HEK293T (cell line): ENCODE measurements at regions not wholly inside any gene's neighbourhood (a gene's known extent, or its start where the extent isn't known, plus 50 kb on each side); places are given as distances from the start of the nearest gene placed in this dataset.
"Not testable (repeated sequence)": the region's sequence is repeated elsewhere in the genome, so short reads cannot be mapped to it uniquely, and the experiment has no call there.

Experiments used
- CTCF ChIA-PET: fragments of 350-600 bp; formaldehyde crosslinking; extraction: SDS; loops from one replicate; lab custom pipeline; 2021; ENCODE audit warnings: antibody characterized with exemption, inconsistent platforms; lab: Yijun Ruan, JAX
- POLR2A ChIA-PET: fragments of 350-600 bp; formaldehyde crosslinking; extraction: SDS; loops from one replicate; lab custom pipeline; 2020; ENCODE audit warnings: antibody characterized with exemption, inconsistent platforms; lab: Yijun Ruan, JAX
- DNase-seq: peaks from one replicate; pipeline ENCODE4 v3.0.0; 2012; ENCODE audit warnings: mixed read lengths; ENCODE audit errors: extremely low spot score
- ARNT ChIP-seq: fragments of 450-650 bp; IDR thresholded peaks from 2 replicates; pipeline ENCODE4 v1.6.1; 2017; ENCODE audit warnings: mild to moderate bottlenecking
- BHLHE40 ChIP-seq: fragments of 450-650 bp; IDR thresholded peaks from 2 replicates; pipeline ENCODE4 v1.6.1; 2016; ENCODE audit warnings: mild to moderate bottlenecking, moderate library complexity, borderline replicate concordance
- CTBP1 ChIP-seq: fragments of 450-650 bp; IDR thresholded peaks from 2 replicates; pipeline ENCODE4 v1.6.1; 2016; ENCODE audit warnings: borderline replicate concordance
- ELF4 ChIP-seq: fragments of 450-650 bp; IDR thresholded peaks from 2 replicates; pipeline ENCODE4 v1.6.1; 2017; ENCODE audit warnings: antibody characterized with exemption
- FOXA1 ChIP-seq: fragments of 450-650 bp; IDR thresholded peaks from 2 replicates; pipeline ENCODE4 v1.6.1; 2016; ENCODE audit warnings: mild to moderate bottlenecking
- FOXK2 ChIP-seq: fragments of 450-650 bp; IDR thresholded peaks from 2 replicates; pipeline ENCODE4 v1.6.1; 2016; ENCODE audit warnings: mild to moderate bottlenecking
- FOXM1 ChIP-seq: fragments of 450-650 bp; IDR thresholded peaks from 2 replicates; pipeline ENCODE4 v1.6.1; 2017; ENCODE audit warnings: mild to moderate bottlenecking, borderline replicate concordance
- HDGF ChIP-seq: fragments of 450-650 bp; IDR thresholded peaks from 2 replicates; pipeline ENCODE4 v1.6.1; 2017; ENCODE audit warnings: antibody characterized with exemption, borderline replicate concordance
- L3MBTL2 ChIP-seq: fragments of 450-650 bp; conservative IDR thresholded peaks from 2 replicates; pipeline ENCODE4 v1.6.1; 2016; ENCODE audit warnings: mild to moderate bottlenecking
- LEF1 ChIP-seq: fragments of 450-650 bp; IDR thresholded peaks from 2 replicates; pipeline ENCODE4 v1.6.1; 2017; ENCODE audit warnings: mild to moderate bottlenecking, borderline replicate concordance
- NFRKB ChIP-seq: fragments of 450-650 bp; IDR thresholded peaks from 2 replicates; pipeline ENCODE4 v1.6.1; 2016; ENCODE audit warnings: mild to moderate bottlenecking, moderate library complexity
- PKNOX1 ChIP-seq: fragments of 450-650 bp; IDR thresholded peaks from 2 replicates; pipeline ENCODE4 v1.6.1; 2016
- SP1 ChIP-seq: fragments of 450-650 bp; IDR thresholded peaks from 2 replicates; pipeline ENCODE4 v1.6.1; 2017
- SUZ12 ChIP-seq: fragments of 450-650 bp; IDR thresholded peaks from 2 replicates; pipeline ENCODE4 v1.6.1; 2016; ENCODE audit warnings: mild to moderate bottlenecking
- TARDBP ChIP-seq: fragments of 450-650 bp; IDR thresholded peaks from 2 replicates; pipeline ENCODE4 v1.6.1; 2016
- ZNF384 ChIP-seq: fragments of 450-650 bp; IDR thresholded peaks from 2 replicates; pipeline ENCODE4 v1.6.1; 2016

DNA sequence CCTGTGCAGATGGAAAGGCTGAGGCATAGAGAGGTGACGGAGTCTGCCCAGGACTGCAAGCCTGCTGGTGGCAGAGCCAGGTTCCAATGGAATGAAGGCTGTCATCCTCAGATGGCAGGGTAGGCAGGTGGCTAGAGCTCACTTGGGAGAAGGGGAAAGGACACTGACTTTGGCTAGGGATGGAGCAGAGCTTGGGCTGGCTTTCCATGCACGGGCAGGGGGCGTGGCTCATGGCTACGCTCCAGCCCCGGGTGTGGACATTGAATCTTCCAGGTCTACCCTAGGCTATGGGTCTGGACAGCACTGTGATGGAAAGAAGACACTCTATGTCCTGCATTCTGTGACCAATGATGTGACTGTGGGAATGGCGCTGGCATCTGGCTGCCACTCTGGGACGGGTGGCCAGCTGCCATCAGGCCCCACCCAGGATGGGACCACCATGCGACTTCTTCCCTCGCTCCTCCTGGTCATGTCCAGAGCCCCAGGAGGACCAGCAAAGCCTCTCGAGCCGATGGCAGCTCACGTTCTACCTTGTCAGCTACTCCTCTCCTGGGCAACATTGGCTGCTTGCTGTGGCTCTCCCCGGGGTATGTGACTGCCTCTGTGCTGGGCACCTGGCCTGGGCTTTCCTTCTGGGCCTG, 398.7 kb downstream of the TMEM121 start:
- DNase-seq = no peak
- ChIA-PET CTCF (no interaction called here), POLR2A (no interaction called here)
- no peak for TF ChIP-seq BHLHE40
- no peak for TF ChIP-seq FOXK2
- no peak for TF ChIP-seq FOXA1
- no peak for TF ChIP-seq ARNT
- TF ChIP-seq ZNF384 = no peak
- no peak for TF ChIP-seq FOXM1
- no peak for TF ChIP-seq NFRKB
- no peak for TF ChIP-seq SUZ12
- TF ChIP-seq PKNOX1 = no peak
- no peak for TF ChIP-seq SP1
- TF ChIP-seq L3MBTL2 = no peak
- TF ChIP-seq HDGF = no peak
- no peak for TF ChIP-seq ELF4
- no peak for TF ChIP-seq TARDBP
- no peak for TF ChIP-seq CTBP1
- no peak for TF ChIP-seq LEF1

DNA sequence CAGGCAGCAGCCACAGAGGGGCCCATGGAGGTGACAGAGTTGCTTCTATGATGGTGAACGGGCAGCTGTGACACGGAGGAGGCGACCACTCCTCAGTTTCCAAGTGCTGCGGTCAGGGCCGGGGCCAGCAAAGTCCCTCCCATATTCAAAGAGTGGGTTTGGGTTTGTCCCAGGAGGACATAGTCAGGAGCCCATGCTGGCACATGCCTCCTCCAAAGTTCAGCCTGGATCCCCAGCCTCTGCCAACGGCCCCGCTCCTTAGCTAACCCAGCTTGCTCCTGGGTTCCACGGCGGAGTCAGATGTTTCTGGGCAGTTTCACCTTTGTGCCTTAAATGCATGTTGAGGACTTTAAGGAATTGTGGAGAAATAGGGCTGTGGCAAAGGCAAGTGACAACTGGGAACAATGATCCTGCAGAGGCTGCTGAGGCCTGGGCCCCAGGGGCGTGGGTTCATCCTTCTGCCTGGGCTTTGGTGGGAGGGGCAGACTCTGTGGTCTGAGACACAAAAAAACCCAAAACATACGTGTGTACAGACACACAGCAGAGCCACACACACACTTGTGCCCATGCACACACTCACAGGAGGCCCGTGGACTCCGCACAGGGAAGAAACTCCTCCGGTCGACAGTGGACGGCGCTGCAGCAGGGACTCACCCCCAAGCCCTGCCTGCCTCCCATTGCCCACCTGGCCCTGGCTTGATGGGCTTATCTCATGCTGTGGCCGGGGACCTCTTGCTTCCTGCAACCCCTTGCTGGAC, 399.4 kb downstream of the TMEM121 start:
- POLR2A ChIA-PET = no interaction called here
- CTCF ChIA-PET = no interaction called here
- DNase-seq = no peak
- TF ChIP-seq LEF1 (no peak), ARNT (no peak), NFRKB (no peak), FOXA1 (no peak), ZNF384 (no peak), FOXK2 (no peak), FOXM1 (no peak)

- ChIA-PET CTCF (no interaction called here), POLR2A (no interaction called here)
- DNase-seq = no peak
- TF ChIP-seq HDGF (no peak), TARDBP (no peak), ARNT (no peak), LEF1 (no peak), FOXK2 (no peak), BHLHE40 (no peak), FOXA1 (no peak), NFRKB (no peak), PKNOX1 (no peak), CTBP1 (no peak), SP1 (no peak), ELF4 (no peak), FOXM1 (no peak), ZNF384 (no peak), L3MBTL2 (no peak)
These were observed 400.2 kb downstream of the TMEM121 start for GRCh38 chr14:105926373-105927095.

- POLR2A ChIA-PET = no interaction called here
- TF ChIP-seq ELF4 (no peak), FOXA1 (no peak), SP1 (no peak), CTBP1 (no peak), TARDBP (no peak), ZNF384 (no peak), ARNT (no peak)
- CTCF ChIA-PET = no interaction called here
- DNase-seq = no peak
These were observed 401.0 kb downstream of the TMEM121 start for GRCh38 chr14:105927096-105928060.

DNA sequence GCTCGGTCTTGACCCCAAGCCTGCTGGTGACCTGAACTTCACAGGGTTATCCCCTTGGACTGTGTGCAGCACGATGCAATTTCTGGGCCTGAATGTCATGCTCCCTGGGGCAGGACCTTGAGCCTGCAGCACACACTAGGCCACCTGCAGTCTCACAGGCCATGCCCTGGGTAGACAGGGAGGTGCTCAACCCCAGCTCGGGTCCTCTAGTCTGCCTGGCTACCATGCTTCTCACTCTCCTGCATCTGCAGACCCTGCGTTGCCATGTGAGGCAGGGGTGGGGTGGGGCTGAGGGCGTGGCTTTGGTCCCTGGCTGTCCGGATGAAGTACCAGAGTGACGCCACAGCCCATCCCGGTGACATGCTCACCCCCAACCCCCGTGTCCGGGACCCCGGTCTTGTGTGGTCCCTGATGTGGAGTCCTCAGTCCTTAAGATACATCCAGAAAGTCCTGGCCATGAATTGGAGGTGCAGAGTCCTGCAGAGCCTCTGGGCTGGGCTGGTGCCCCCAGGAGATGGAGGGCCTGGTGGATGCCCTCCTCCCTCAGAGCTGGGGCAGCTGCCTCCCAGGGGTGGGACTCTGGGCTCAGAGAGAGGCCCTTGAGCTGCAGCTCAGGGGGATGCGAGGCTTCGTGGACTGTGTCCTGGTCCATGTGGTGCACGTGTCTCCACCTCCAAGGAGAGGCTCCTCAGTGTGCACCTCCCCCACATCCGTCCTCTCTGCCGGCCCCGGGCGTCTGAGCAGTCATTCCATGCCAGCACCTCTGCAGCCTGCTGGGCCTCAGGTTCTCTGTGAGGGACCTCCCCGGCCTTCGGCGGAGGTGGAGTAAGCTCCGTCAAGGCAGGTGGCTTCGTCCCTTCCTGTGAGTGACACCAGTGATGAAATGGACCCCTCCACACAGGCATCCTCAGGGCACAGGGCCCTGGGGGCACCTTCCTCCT, 402.1 kb downstream of the TMEM121 start:
- POLR2A ChIA-PET, DNase-seq, CTCF ChIA-PET: not testable (repeated sequence)
